ENCODE measurements at regions not wholly inside any gene's neighbourhood (a gene's known extent, or its start where the extent isn't known, plus 50 kb on each side); places are given as distances from the start of the nearest gene placed in this dataset.

- H4K20me1 ChIP-seq (ENCODE audit: insufficient read depth, low read length): no peaks in the 10 kb centered on the region
- TF ChIP-seq CTCF (IDR thresholded peaks at IDR 0.05; ENCODE audit: low read length) (no peak), EZH2 (IDR thresholded peaks at IDR 0.05; ENCODE audit: borderline replicate concordance, low read length) (no peak)
- H3K4me1 ChIP-seq (ENCODE audit: insufficient read depth, low read length, severe bottlenecking): peaks cover 55% of the 10 kb centered on the region
- no peaks in the 10 kb centered on the region for H3K36me3 ChIP-seq (ENCODE audit: insufficient read depth, low read length)
- H3K79me2 ChIP-seq (ENCODE audit: insufficient read depth, low read length): no peaks in the 10 kb centered on the region
- H3F3A ChIP-seq (ENCODE audit: insufficient read depth, low read length): peaks cover 5% of the 10 kb centered on the region; the same call in 1 of the 2 replicates
- H3K4me3 ChIP-seq (ENCODE audit: low read depth, low read length, poor library complexity, severe bottlenecking): peak overlapping the region; percentile 22
- H3K27ac ChIP-seq (ENCODE audit: low read depth, low read length, poor library complexity, severe bottlenecking): peak overlapping the region; percentile 91
- H3K9ac ChIP-seq (ENCODE audit: low read length): peak overlapping the region; percentile 33
- H3K4me2 ChIP-seq (ENCODE audit: low read length): peak overlapping the region; percentile 44
- no peaks in the 10 kb centered on the region for H3K27me3 ChIP-seq (ENCODE audit: insufficient read depth, low read length)
- no peaks in the 10 kb centered on the region for H3K9me2 ChIP-seq (ENCODE audit: low read depth, low read length)
- H3K9me3 ChIP-seq (ENCODE audit: low read length): no peaks in the 10 kb centered on the region
- H2AFZ ChIP-seq (ENCODE audit: low read length): peak overlapping the region; percentile 6; the same call in 1 of the 2 replicates
Observed at GRCh38 chr4:81635739-81636138, 164.0 kb upstream of the RASGEF1B start.

GRCh38 chr4:81634766-81635549 lies 163.3 kb upstream of the RASGEF1B start:
- no peak for TF ChIP-seq CTCF (IDR thresholded peaks at IDR 0.05; ENCODE audit: low read length)
- H3K4me1 ChIP-seq (ENCODE audit: insufficient read depth, low read length, severe bottlenecking): peaks cover 55% of the 10 kb centered on the region
- H3K9me2 ChIP-seq (ENCODE audit: low read depth, low read length): no peaks in the 10 kb centered on the region
- H3F3A ChIP-seq (ENCODE audit: insufficient read depth, low read length): peaks cover 5% of the 10 kb centered on the region; the same call in 1 of the 2 replicates
- no peak overlapping the region for H2AFZ ChIP-seq (ENCODE audit: low read length)
- H3K79me2 ChIP-seq (ENCODE audit: insufficient read depth, low read length): no peaks in the 10 kb centered on the region
- H3K36me3 ChIP-seq (ENCODE audit: insufficient read depth, low read length): no peaks in the 10 kb centered on the region
- H3K9ac ChIP-seq (ENCODE audit: low read length): no peak overlapping the region; the same call in 1 of the 2 replicates
- H3K27me3 ChIP-seq (ENCODE audit: insufficient read depth, low read length): no peaks in the 10 kb centered on the region
- H3K4me3 ChIP-seq (ENCODE audit: low read depth, low read length, poor library complexity, severe bottlenecking): no peak overlapping the region
- H3K27ac ChIP-seq (ENCODE audit: low read depth, low read length, poor library complexity, severe bottlenecking): peak overlapping the region; percentile 91
- H3K4me2 ChIP-seq (ENCODE audit: low read length): peak overlapping the region; percentile 44; the same call in 1 of the 2 replicates
- H4K20me1 ChIP-seq (ENCODE audit: insufficient read depth, low read length): no peaks in the 10 kb centered on the region
- H3K9me3 ChIP-seq (ENCODE audit: low read length): no peaks in the 10 kb centered on the region

DNA sequence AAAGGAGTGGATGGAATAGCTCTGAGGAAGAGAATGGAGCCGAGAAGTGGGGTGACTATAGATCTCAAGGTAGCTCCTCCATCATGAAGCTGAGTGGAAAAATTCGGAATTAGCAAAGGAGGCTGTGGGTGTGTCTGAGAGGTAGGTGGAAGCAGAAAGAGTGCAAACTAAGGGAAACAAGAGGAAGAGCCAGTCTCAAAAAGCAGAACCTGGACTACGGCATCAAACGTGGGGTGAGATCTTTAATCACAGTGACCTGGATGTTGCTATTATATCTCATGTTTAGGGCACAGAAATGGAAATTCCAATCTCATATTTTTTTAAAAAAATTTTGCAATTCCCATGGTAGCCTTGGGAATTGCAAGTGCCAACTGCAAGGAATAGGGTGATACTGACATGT lies 162.5 kb upstream of the RASGEF1B start:
- Histone ChIP-seq H3K4me1 (ENCODE audit: insufficient read depth, low read length, severe bottlenecking) (peaks cover 47% of the 10 kb centered on the region), H3K9ac (ENCODE audit: low read length) (no peak overlapping the region)

More for the DNA sequence above, 162.5 kb upstream of the RASGEF1B start:
- no peak for TF ChIP-seq CTCF (IDR thresholded peaks at IDR 0.05; ENCODE audit: low read length)
- no peak for TF ChIP-seq EZH2 (IDR thresholded peaks at IDR 0.05; ENCODE audit: borderline replicate concordance, low read length)
- Histone ChIP-seq H3F3A (ENCODE audit: insufficient read depth, low read length) (peaks cover 5% of the 10 kb centered on the region; the same call in 1 of the 2 replicates), H3K4me2 (ENCODE audit: low read length) (no peak overlapping the region), H3K36me3 (ENCODE audit: insufficient read depth, low read length) (no peaks in the 10 kb centered on the region), H3K9me3 (ENCODE audit: low read length) (no peaks in the 10 kb centered on the region), H2AFZ (ENCODE audit: low read length) (no peak overlapping the region), H3K27ac (ENCODE audit: low read depth, low read length, poor library complexity, severe bottlenecking) (peak overlapping the region; percentile 91), H3K9me2 (ENCODE audit: low read depth, low read length) (no peaks in the 10 kb centered on the region), H3K4me3 (ENCODE audit: low read depth, low read length, poor library complexity, severe bottlenecking) (no peak overlapping the region), H4K20me1 (ENCODE audit: insufficient read depth, low read length) (no peaks in the 10 kb centered on the region), H3K27me3 (ENCODE audit: insufficient read depth, low read length) (no peaks in the 10 kb centered on the region), H3K79me2 (ENCODE audit: insufficient read depth, low read length) (no peaks in the 10 kb centered on the region)

Measured in OCI-LY1 (cell line).